SKM-1 (cell line): ENCODE measurements at regions not wholly inside any gene's neighbourhood (a gene's known extent, or its start where the extent isn't known, plus 50 kb on each side); places are given as distances from the start of the nearest gene placed in this dataset.
"Not testable (repeated sequence)": the region's sequence is repeated elsewhere in the genome, so short reads cannot be mapped to it uniquely, and the experiment has no call there.

Source experiments
- DNase-seq: peaks from one replicate; lab custom pipeline; 2025; ENCODE audit not compliant: unreplicated experiment; lab: John Stamatoyannopoulos, UW

DNA sequence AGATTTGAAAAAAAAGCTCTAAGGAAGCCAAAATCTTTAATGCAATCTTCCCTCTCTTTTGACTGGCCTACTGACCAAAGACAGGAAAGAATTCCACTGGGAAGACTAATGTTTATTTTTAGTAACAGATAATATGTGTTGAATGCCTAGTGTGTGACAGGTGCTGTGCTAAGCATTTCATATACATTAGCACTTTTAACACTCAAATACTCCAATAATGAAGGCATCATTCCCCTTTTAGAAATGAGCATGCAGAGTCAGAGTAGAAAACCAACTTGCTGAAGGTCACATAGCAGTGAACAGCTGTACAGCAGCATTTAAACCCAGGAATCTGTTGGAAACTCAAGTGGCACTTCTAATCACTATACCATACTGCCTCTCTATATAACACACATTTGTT, 170.6 kb downstream of the MINAR1 start:
- DNase-seq, result no peak

DNA sequence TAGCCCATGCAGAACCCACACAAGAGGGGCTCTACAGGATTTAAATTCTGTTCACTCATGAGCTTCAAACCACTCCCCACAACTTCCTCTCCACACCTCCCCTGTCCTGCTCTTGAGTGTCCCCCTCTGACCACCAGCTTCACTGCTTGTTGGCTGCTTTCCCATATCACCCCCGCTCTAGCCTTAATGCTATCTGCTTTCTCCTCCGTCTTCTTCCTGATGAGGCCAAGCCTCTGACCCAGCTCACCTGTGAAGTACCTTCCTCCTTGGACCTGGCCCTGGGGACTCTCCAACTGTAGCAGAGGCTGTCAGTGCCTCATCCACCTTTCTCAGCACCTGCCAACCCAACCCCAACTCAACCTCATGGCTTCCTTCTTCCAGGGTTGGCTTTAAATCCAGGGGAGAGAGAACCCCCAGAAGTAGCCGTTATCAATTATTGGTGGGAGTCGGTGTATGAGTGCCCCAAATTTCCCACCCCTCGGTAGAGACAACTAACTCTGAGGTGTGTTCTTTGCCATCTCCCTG, 174.8 kb downstream of the MINAR1 start:
- no peak for DNase-seq

GRCh38 chr15:79608066-79608864, 176.1 kb downstream of the MINAR1 start:
- DNase-seq, result no peak

DNA sequence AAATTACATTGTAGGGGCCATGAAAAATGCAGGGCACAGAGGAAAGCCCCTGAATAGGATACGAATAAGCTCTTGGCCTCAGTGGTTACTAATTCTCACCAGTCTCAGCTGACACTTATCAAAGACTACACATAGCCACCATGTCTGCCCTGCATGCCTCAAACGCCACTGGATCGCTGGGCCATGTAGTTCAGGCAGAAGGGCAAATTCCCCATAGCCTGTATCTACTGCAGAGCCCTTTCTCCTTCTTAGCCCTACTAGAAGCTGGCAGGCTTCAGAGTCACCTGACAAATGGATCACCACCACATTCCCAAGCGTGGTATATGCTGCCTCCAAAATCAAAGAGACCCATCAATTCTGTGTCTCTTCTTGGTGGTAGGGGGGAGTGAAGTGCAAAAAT, 177.4 kb downstream of the MINAR1 start:
- no peak for DNase-seq

- DNase-seq, result no peak
Measured at GRCh38 chr15:79610021-79610420, 177.9 kb downstream of the MINAR1 start.

GRCh38 chr15:79615754-79616153, 183.6 kb downstream of the MINAR1 start:
- DNase-seq, result no peak

- DNase-seq, result no peak
Measured at GRCh38 chr15:79617071-79617470, 184.9 kb downstream of the MINAR1 start.

DNA sequence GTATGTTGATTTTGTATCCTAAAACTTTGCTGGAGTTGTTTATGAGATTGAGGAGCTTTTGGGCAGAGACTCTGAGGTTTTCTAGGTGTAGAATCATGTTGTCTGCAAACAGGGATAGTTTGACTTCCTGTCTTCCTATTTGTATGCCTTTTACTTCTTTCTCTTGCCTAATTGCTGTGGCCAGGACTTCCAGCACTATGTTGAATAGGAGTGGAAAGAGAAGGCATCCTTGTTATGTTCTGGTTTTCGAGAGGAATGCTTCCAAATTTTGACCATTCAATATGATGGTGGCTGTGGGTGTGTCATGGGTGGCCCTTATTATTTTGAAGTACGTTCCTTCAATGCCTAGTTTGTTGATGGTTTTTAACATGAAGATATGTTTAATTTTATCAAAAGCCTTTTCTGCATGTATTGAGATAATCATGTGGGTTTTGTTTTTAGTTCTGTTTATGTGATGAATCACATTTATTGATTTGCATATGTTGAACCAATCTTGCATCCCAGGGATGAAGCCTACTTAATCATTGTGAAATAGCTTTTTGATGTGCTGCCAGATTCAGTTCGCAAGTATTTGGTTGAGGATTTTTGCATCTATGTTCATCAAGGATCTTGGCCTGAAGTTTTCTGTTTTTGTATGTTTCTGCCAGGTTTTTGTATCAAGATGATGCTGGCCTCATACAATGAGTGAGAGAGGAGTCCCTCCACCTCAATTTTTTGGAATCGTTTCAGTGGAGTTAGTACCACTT, 188.1 kb downstream of the MINAR1 start:
- no peak for DNase-seq

- DNase-seq, result not testable (repeated sequence)
Measured at GRCh38 chr15:79621805-79622204, 189.7 kb downstream of the MINAR1 start.

DNA sequence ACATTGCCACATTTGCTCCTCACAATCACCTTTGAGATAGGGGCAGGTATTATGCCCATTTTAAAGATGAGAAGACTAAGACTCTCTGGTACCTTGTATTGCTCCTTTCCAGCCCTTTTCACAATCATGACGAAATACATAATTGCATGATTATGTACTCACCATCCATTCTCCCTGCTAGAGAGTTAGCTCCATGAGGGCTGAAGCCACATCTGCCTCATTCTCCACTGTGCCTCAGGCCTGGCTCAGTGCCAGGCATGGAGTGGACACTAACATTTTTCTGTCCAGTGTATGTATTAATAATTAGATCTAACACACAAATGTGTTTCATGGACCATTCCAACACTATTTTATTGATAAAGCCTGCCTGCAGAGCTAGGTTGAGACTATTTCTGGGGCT, 191.4 kb downstream of the MINAR1 start:
- no peak for DNase-seq

DNA sequence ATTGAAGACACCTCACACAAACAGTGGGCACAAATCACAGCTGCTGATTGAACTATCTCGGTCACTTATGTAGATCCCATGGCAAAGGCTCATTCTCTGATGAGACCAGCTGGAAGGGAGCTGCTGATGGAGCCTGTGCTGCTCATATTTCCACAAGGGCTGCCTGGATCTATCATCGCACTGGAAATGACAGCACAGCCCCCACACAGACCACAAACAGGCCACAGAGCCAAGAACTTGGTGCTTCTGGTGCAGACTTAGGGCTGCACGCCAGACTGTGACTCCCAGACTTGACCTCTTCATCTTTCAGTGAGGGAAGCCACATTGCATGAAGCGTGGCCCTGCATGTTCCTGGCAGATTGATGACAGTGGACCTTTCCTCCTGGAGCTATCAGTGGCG, 197.6 kb downstream of the MINAR1 start:
- DNase-seq, result no peak

DNA sequence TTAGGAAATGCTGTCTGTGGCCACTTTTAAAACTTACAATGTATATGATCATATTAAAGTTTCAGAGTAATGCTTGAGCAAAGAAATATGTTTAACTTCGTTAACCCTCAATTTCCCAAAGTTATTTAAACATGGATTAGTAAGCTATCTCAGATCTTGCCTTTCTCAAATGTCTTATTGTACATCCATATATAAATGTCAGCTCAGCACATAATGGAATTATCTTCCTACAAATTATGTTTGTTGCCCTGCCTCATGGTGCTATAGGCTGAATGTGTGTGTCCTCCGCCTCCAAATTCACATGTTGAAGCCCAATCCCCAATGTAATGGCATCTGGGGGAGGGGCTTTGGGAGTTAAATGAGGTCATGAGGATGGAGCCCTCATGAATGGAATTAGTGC, 200.3 kb downstream of the MINAR1 start:
- DNase-seq, result no peak

- no peak for DNase-seq
Measured at GRCh38 chr15:79635149-79635771, 203.1 kb downstream of the MINAR1 start.

GRCh38 chr15:79635897-79636561, 203.9 kb downstream of the MINAR1 start:
- DNase-seq, result no peak

DNA sequence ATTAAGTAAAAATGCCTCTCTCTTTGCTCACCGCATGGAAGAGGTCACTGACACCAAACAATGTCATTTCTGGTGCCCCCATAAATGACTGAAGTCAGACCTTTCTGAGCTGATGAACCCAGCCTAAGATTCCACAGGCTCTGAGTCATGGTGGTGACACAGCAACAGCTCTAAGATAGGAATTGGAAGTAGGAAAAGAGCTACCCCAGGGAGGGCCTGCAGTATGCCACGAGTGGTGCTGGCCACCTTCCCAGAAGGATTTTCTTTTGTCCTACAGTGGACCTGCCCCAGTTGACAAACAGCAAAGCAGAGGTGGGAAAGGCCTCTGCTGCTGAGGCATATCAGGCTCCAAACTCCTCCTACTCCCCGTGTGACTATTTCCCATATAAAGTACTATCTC, 208.1 kb downstream of the MINAR1 start:
- no peak for DNase-seq

- DNase-seq, result no peak
Measured at GRCh38 chr15:79641841-79642240, 209.7 kb downstream of the MINAR1 start.

- no peak for DNase-seq
Measured at GRCh38 chr15:79643393-79643792, 211.3 kb downstream of the MINAR1 start.

GRCh38 chr15:79644091-79644490, 212.0 kb downstream of the MINAR1 start:
- no peak for DNase-seq

DNA sequence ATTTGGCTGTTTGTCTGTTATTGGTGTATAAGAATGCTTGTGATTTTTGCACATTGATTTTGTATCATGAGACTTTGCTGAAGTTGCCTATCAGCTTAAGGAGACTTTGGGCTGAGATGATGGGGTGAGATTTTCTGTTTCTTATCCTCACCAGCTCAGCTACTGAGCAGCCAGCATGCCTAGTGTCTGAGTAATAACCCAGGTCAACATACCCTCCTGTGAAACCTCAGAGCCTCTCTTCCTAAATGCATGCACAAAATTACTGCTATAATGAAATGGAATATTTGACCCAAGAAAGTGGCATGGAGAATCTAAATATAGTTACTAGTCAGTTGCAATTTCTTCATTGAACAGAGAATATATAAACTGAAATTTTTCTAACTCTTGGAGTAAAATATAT, 220.8 kb downstream of the MINAR1 start:
- not testable (repeated sequence) for DNase-seq

DNA sequence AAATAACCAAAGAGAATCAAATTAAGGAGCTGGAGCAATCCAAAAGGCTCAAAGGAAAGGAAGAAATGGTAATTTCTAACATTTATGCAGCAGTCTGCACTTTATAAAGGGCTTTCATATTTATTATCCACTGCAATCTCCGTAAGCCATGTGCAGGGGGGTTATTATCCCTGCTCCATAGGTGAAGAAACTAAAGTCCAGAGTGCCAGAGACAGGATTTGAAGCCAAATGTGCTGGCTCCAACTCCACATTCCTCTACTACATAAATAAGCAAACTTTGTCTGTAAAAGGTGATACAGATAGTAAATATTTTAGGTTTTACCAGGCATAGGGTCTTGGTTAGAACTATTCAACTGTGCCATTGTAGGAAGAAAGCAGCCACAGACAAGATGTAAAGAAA, 221.4 kb downstream of the MINAR1 start:
- no peak for DNase-seq
